GM18909 (cell line): ENCODE measurements at regions not wholly inside any gene's neighbourhood (a gene's known extent, or its start where the extent isn't known, plus 50 kb on each side); places are given as distances from the start of the nearest gene placed in this dataset.
"Not testable (repeated sequence)": the region's sequence is repeated elsewhere in the genome, so short reads cannot be mapped to it uniquely, and the experiment has no call there.

Source experiments
- ATAC-seq: cut with Tn5 transposase; IDR thresholded peaks from one replicate; pipeline ENCODE4 v1.9.1; 2021; ENCODE audit warnings: mild to moderate bottlenecking; ENCODE audit not compliant: unreplicated experiment, poor library complexity

GRCh38 chr1:214715126-214715525, 112.1 kb downstream of the CENPF start:
- ATAC-seq: no peak

GRCh38 chr1:214717351-214717750, 114.4 kb downstream of the CENPF start:
- ATAC-seq: no peak

GRCh38 chr1:214718724-214719123, 115.7 kb downstream of the CENPF start:
- ATAC-seq: no peak

GRCh38 chr1:214719207-214719606, 116.2 kb downstream of the CENPF start:
- ATAC-seq: no peak

GRCh38 chr1:214720561-214720960, 117.6 kb downstream of the CENPF start:
- ATAC-seq: no peak

GRCh38 chr1:214727274-214727673, 124.3 kb downstream of the CENPF start:
- no peak for ATAC-seq

GRCh38 chr1:214739621-214740238, 136.7 kb downstream of the CENPF start:
- ATAC-seq: no peak

GRCh38 chr1:214740471-214740870, 137.5 kb downstream of the CENPF start:
- no peak for ATAC-seq

- no peak for ATAC-seq
Observed at GRCh38 chr1:214747050-214747635, 144.1 kb downstream of the CENPF start.

- ATAC-seq: no peak
Observed at GRCh38 chr1:214753236-214753852, 150.3 kb downstream of the CENPF start.

- no peak for ATAC-seq
Observed at GRCh38 chr1:214761030-214761429, 158.0 kb downstream of the CENPF start.

GRCh38 chr1:214762902-214763301, 159.9 kb downstream of the CENPF start:
- no peak for ATAC-seq

- no peak for ATAC-seq
Observed at GRCh38 chr1:214764502-214764901, 161.5 kb downstream of the CENPF start.

GRCh38 chr1:214767221-214767620, 164.2 kb downstream of the CENPF start:
- no peak for ATAC-seq

GRCh38 chr1:214769666-214770065, 166.7 kb downstream of the CENPF start:
- ATAC-seq: not testable (repeated sequence)

- ATAC-seq: no peak
Observed at GRCh38 chr1:214777364-214777763, 174.4 kb downstream of the CENPF start.

- ATAC-seq: no peak
Observed at GRCh38 chr1:214791961-214792360, 189.0 kb downstream of the CENPF start.

GRCh38 chr1:214792527-214793186, 189.7 kb downstream of the CENPF start:
- no peak for ATAC-seq

GRCh38 chr1:214793708-214794107, 190.7 kb downstream of the CENPF start:
- no peak for ATAC-seq

GRCh38 chr1:214801191-214801590, 198.2 kb downstream of the CENPF start:
- no peak for ATAC-seq

GRCh38 chr1:214808845-214809460, 206.0 kb downstream of the CENPF start:
- no peak for ATAC-seq
